Bronchial epithelial cell (primary cell): ENCODE measurements at regions not wholly inside any gene's neighbourhood (a gene's known extent, or its start where the extent isn't known, plus 50 kb on each side); places are given as distances from the start of the nearest gene placed in this dataset.

Experiments
- DNase-seq: peaks from one replicate; pipeline ENCODE4 v3.0.0-alpha.2; 2010; ENCODE audit warnings: low read depth
- FAIRE-seq: peaks from 2 replicates; lab custom pipeline; 2011; peaks lifted over from hg19 to GRCh38; lab: Jason Lieb, UNC
- H3K27me3 ChIP-seq: 2 replicates; pipeline ENCODE4 v1.5.1; 2011; ENCODE audit warnings: low read length; ENCODE audit not compliant: control insufficient read depth, insufficient read depth
- H3K36me3 ChIP-seq: 2 replicates; pipeline ENCODE4 v1.5.1; 2011; ENCODE audit warnings: low read length; ENCODE audit not compliant: control insufficient read depth, insufficient read depth
- H3K4me3 ChIP-seq: 2 replicates; pipeline ENCODE4 v1.5.1; 2011; ENCODE audit warnings: mild to moderate bottlenecking, low read depth, low read length, control low read depth
- TF ChIP-seq, protein P1 (sequence below): IDR thresholded peaks from 2 replicates; pipeline ENCODE4 v1.5.1; 2011; ENCODE audit warnings: mild to moderate bottlenecking, moderate library complexity, low read length, control low read depth, inconsistent platforms; ENCODE audit not compliant: insufficient read depth, severe bottlenecking

DNA sequence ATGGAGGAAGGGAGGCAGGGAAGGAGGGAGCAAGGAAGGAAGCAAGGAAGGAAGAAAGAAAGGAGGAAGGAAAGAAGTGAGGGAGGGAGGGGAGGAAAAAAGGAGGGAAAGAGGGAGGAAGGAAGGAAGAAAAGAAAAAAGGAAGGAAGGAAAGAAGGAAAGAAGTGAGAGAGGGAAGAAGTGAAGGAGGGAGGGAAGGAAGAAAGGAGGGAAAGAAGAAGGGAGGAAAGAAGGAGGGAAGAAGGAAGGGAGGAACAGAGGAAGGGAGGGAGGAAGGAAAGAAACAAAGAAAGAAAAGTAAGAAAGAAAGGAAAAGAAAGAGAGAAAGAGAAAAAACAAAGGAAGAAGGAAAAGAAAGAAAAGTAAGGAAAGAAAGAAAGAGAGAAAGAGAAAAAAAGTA, 183.0 kb upstream of the SLC24A5 start:
- TF ChIP-seq, protein P1, sequence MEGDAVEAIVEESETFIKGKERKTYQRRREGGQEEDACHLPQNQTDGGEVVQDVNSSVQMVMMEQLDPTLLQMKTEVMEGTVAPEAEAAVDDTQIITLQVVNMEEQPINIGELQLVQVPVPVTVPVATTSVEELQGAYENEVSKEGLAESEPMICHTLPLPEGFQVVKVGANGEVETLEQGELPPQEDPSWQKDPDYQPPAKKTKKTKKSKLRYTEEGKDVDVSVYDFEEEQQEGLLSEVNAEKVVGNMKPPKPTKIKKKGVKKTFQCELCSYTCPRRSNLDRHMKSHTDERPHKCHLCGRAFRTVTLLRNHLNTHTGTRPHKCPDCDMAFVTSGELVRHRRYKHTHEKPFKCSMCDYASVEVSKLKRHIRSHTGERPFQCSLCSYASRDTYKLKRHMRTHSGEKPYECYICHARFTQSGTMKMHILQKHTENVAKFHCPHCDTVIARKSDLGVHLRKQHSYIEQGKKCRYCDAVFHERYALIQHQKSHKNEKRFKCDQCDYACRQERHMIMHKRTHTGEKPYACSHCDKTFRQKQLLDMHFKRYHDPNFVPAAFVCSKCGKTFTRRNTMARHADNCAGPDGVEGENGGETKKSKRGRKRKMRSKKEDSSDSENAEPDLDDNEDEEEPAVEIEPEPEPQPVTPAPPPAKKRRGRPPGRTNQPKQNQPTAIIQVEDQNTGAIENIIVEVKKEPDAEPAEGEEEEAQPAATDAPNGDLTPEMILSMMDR, result no peak
- FAIRE-seq, result no peak

GRCh38 chr15:47944637-47945288, 176.0 kb upstream of the SLC24A5 start:
- no peak overlapping the region for H3K4me3 ChIP-seq
- DNase-seq (no peak), FAIRE-seq (no peak)
- no peaks in the 10 kb centered on the region for H3K36me3 ChIP-seq
- TF ChIP-seq, protein P1, result no peak
- H3K27me3 ChIP-seq, result no peaks in the 10 kb centered on the region

More for the DNA sequence above, 183.0 kb upstream of the SLC24A5 start:
- H3K36me3 ChIP-seq, result no peaks in the 10 kb centered on the region
- H3K4me3 ChIP-seq, result no peak overlapping the region
- H3K27me3 ChIP-seq, result no peaks in the 10 kb centered on the region
- DNase-seq, result no peak

DNA sequence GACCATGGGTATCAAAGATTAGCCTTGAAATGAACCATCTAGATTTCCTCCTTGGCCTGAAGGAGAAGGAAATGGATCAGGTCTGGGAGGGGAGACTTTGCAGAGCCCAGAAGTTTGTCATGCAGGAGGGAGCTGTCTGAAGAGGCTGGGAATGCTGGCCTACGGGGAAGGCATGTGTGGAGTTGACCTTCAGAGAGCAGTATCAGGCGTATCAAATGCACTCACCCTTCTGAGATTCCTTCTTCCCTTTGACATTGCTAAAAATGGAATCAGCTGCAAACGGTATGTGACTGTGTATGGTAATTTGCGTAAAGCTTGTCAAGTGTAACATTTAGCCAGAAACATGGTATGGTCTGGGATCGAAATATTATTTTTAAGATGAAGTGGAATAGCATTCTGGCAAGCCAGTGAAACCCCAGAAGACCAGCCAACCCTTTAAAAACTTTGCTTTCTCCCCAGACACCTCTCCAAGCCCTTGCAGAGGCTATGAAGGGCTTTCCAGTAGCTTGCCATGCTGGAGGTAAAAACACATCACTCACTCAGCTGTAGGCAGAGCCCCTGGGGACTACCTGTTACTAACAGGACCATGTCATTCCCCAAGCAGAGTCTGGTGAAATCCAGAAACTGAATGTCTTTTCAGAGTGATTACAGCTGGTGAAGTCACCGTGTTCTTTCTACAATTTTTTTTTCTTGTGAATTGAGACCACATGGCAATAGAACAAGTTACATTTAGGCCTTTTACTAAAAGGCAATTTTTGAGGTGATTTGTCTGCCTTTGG, 174.7 kb upstream of the SLC24A5 start:
- no peak overlapping the region for H3K4me3 ChIP-seq
- DNase-seq (no peak), FAIRE-seq (peak; percentile 13)
- no peaks in the 10 kb centered on the region for H3K36me3 ChIP-seq
- TF ChIP-seq, protein P1, result no peak
- H3K27me3 ChIP-seq, result no peaks in the 10 kb centered on the region

DNA sequence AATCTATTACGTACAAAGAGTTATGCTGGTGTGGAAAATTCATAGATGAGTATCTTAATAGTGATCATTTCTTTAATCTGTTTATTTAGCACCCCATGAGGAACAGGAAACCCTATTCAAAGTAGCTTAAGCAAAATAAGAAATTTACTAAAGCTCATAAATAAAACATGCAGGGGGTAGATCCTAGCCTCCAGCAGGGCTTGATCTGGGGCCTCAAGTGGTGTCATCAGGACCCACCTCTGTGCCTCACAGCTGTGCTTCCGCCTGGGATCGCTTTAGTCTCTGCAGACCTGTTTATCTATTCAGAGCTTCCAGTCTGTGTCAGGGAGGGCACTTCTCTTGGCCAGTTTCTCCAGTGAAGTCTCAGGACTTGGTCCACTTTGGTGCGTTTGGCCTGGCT, 171.0 kb upstream of the SLC24A5 start:
- FAIRE-seq (no peak), DNase-seq (no peak)
- Histone ChIP-seq H3K36me3 (no peaks in the 10 kb centered on the region), H3K4me3 (no peak overlapping the region), H3K27me3 (no peaks in the 10 kb centered on the region)
- TF ChIP-seq, protein P1, result no peak

DNA sequence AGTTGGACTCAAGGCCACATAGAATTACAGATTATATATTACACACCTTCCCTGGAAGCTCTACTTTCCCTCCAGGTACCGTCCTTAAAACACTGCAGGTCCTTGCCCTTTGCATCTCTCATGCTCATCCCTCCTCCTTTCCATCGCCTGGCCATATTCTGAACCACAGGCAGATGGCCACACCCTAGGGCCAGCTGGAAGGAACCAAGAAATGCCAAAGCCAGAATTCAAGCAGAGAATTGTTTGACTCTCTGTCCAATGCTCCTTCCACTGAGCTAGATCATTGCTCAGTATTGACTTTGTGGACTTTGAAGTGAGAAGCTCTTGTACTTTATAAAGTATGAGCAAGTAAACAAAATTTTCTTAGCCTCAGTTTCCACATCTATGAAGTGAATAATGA, 170.3 kb upstream of the SLC24A5 start:
- Histone ChIP-seq H3K27me3 (no peaks in the 10 kb centered on the region), H3K4me3 (no peak overlapping the region), H3K36me3 (no peaks in the 10 kb centered on the region)
- TF ChIP-seq, protein P1, result no peak
- FAIRE-seq (no peak), DNase-seq (no peak)

DNA sequence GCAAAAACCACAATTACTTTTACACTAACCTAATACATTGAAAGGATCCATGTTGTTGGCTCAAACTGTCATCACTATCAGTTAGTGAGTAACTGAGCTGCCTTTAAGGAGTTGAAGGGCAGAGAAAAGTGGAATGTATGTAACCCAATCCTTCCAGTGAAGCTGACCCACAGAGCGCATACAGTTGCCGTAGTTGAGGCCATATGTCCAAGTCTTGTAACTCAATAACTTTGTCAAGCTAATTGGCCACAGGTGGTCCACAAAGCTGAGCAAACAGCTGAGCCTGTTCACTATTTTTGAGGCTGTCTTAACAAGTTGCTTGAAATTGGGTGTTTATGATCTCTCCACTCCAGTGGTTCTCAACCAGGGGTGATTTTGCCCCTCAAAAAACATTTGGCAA, 169.0 kb upstream of the SLC24A5 start:
- DNase-seq, result no peak

More for the DNA sequence above, 169.0 kb upstream of the SLC24A5 start:
- Histone ChIP-seq H3K27me3 (no peaks in the 10 kb centered on the region), H3K36me3 (no peaks in the 10 kb centered on the region), H3K4me3 (no peak overlapping the region)
- TF ChIP-seq, protein P1, result no peak
- no peak for FAIRE-seq
